Spinal cord (tissue), 9 donors: ENCODE measurements at regions not wholly inside any gene's neighbourhood (a gene's known extent, or its start where the extent isn't known, plus 50 kb on each side); places are given as distances from the start of the nearest gene placed in this dataset.

Source experiments
- DNase-seq, 6 donors: peaks; one replicate each; pipeline versions ENCODE4 v3.0.0 to v3.0.0-alpha.2; 2013 to 2015; ENCODE audit warnings: low spot score in 6 of 6, low read depth in 4 of 6
- H3K27ac ChIP-seq: one replicate; pipeline ENCODE4 v1.5.1; 2013; ENCODE audit warnings: low read depth, low read length, control low read depth
- H3K27me3 ChIP-seq: one replicate; pipeline ENCODE4 v1.6.1; 2013; ENCODE audit warnings: low read length; ENCODE audit not compliant: control insufficient read depth, insufficient read depth
- H3K36me3 ChIP-seq: one replicate; pipeline ENCODE4 v1.6.1; 2013; ENCODE audit warnings: low read length; ENCODE audit not compliant: control insufficient read depth, insufficient read depth
- H3K4me1 ChIP-seq: one replicate; pipeline ENCODE4 v1.6.1; 2013; ENCODE audit warnings: low read length; ENCODE audit not compliant: control insufficient read depth, insufficient read depth
- H3K4me3 ChIP-seq: one replicate; pipeline ENCODE4 v1.5.1; 2013; ENCODE audit warnings: low read depth, low read length, control low read depth
- H3K9me3 ChIP-seq: one replicate; pipeline ENCODE4 v1.6.1; 2013; ENCODE audit warnings: low read length; ENCODE audit not compliant: control insufficient read depth, insufficient read depth
- WGBS: methylation state at CpG from one replicate; pipeline ENCODE4 v1.1.5; 2013; ENCODE audit warnings: missing lambda C conversion rate; ENCODE audit not compliant: insufficient coverage; 5-methylcytosine and 5-hydroxymethylcytosine counted together
- donor health status: healthy.

DNA sequence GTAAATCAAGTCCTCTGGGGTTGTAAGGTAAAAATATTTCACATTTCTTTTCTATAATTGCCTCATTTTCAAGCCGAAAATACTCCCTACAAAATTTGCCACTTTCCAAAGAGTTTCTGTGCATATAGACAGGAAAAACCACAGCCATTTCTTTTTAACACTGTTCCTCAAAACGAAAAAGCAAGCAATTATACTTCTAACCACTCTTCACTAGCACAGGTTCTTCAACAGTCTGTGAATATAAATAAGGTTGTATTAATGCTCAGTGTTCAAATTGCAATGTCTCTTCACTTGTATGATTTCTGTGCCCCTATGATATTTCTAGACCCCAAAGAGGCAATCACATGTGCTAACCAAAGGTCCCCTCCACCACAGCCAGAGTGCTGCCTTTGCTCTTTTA lies 206.0 kb downstream of the SIM1 start:
- 83% methylated on average over 1 of the region's 2 CpGs for WGBS
- Histone ChIP-seq H3K27me3 (no peaks in the 10 kb centered on the region), H3K36me3 (no peaks in the 10 kb centered on the region), H3K27ac (no peak overlapping the region), H3K4me1 (no peaks in the 10 kb centered on the region), H3K9me3 (no peaks in the 10 kb centered on the region), H3K4me3 (no peak overlapping the region)
- peak in 1 of 6 donors; percentile 4 for DNase-seq

DNA sequence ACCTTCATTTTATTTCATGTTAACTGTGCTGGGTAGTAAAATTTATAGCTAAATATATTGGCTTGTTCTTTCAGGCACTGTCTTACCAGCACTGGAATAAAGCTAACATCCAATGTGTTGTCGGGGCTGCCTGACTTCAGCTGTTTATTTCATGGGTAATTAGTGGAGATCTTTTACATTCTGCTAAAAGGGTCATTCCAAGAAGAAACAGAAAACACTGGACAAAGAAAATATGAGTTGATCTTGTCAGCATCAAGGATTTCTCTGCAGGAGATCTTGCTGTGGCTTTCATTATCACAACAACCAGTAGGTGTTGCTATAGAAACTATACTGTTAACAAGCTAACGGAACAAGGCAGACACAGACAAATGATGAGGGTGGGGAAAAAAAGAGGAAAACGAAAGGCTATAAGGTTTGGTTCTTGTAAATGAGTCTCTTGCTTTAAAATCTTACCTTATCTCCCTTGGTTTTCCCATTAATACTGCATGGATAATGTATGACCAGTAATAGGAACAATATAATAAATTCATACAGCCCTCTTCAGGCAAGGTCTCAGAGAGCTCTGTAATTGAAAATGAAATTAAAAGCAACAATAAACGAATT lies 206.8 kb downstream of the SIM1 start:
- no CpG with 5 or more reads among the region's 4 CpGs for WGBS
- Histone ChIP-seq H3K27me3 (no peaks in the 10 kb centered on the region), H3K36me3 (no peaks in the 10 kb centered on the region), H3K9me3 (no peaks in the 10 kb centered on the region), H3K4me3 (no peak overlapping the region), H3K27ac (no peak overlapping the region), H3K4me1 (no peaks in the 10 kb centered on the region)
- DNase-seq = peak in 5 of 6 donors; percentile 13 to 91 (median 40)

DNA sequence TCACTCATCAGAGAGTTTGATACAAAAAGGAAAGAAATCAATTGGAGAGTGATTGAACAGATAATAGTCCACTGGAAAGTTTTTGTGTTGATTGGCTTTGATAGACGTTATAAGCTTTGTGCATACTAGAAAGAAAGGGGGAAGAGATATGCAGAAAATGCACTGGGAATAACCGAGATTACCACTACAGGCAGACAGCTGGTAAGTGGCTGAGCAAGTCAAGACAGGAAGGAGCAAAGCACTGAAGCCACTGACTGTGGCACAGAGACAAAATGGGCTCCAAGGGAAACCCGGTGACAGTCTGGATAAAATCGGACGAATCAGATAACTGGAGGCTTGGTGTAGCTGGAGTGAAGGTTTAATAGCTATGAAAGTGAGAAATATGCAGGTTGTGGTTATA lies 209.0 kb downstream of the SIM1 start:
- WGBS = 83% methylated on average over 5 of the region's 5 CpGs
- H3K27ac ChIP-seq = no peak overlapping the region
- H3K36me3 ChIP-seq = no peaks in the 10 kb centered on the region
- no peaks in the 10 kb centered on the region for H3K9me3 ChIP-seq
- H3K4me3 ChIP-seq = no peak overlapping the region
- H3K27me3 ChIP-seq = no peaks in the 10 kb centered on the region
- no peaks in the 10 kb centered on the region for H3K4me1 ChIP-seq
- DNase-seq = no peak

DNA sequence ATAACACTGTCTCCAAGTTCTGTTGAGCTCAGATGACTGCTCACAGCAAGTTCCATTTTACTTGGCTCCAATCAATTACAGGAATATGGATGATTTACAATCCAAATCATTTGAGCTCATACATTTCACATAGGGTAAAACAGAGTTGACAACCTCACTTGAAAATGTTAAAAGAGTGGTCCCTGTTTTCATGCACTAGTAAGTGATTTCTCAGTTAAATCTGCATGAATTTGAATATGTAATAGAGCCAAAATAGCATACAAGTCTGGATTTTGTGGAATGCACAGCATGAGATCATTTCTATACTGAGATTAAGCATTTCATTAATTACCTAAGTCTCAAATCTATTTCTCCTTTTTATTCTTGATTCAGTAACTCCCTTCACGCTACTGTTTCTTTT lies 217.6 kb downstream of the SIM1 start:
- peak overlapping the region; percentile 25 for H3K27ac ChIP-seq
- H3K4me3 ChIP-seq = no peak overlapping the region
- no peaks in the 10 kb centered on the region for H3K9me3 ChIP-seq
- no peaks in the 10 kb centered on the region for H3K4me1 ChIP-seq
- peak in 1 of 6 donors; percentile 46 for DNase-seq
- WGBS = no CpG with 5 or more reads among the region's 1 CpG
- no peaks in the 10 kb centered on the region for H3K27me3 ChIP-seq
- no peaks in the 10 kb centered on the region for H3K36me3 ChIP-seq

DNA sequence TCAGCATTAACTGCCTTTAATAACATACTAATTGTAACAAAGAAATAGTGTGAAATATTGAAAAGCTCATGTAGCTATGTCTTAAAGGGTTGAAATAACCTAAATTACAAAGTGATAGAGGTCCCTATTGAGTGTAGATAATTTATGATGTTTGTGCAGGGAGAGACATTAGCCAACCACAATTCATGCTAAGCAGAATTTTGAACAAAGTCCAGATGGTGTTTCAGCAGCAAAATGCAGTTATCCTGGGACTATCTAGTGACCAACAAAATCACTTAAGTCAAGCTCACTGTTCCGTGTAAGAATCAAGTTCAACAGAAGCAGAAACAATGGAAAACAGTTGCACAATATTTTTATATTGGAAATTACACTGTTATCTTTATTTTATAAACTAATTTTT lies 218.5 kb downstream of the SIM1 start:
- no peak overlapping the region for H3K27ac ChIP-seq
- DNase-seq = peak in 1 of 6 donors; percentile 18
- WGBS = no CpG with 5 or more reads among the region's 1 CpG
- no peak overlapping the region for H3K4me3 ChIP-seq
- H3K9me3 ChIP-seq = no peaks in the 10 kb centered on the region
- H3K27me3 ChIP-seq = no peaks in the 10 kb centered on the region
- H3K4me1 ChIP-seq = no peaks in the 10 kb centered on the region
- no peaks in the 10 kb centered on the region for H3K36me3 ChIP-seq

DNA sequence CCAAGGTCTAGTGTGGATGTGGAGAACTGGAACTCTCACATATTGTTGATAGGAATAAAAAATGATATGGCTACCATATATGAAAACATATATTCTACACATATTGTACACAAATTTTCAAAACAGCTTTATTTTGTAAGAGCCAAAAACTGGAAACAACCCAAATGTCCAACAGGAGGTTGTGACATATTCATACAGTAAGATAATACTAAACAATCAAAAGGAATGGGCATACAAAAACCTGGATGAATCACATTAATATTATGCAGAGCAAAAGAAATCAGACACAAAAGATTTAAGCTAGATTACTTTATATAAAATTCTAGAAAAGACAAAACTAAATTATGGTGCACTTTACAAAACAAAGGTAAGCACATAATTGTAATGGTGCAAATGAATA lies 223.9 kb downstream of the SIM1 start:
- DNase-seq = no peak
- Histone ChIP-seq H3K4me3 (no peak overlapping the region), H3K27ac (no peak overlapping the region), H3K27me3 (no peaks in the 10 kb centered on the region), H3K9me3 (no peaks in the 10 kb centered on the region), H3K36me3 (no peaks in the 10 kb centered on the region), H3K4me1 (no peaks in the 10 kb centered on the region)

DNA sequence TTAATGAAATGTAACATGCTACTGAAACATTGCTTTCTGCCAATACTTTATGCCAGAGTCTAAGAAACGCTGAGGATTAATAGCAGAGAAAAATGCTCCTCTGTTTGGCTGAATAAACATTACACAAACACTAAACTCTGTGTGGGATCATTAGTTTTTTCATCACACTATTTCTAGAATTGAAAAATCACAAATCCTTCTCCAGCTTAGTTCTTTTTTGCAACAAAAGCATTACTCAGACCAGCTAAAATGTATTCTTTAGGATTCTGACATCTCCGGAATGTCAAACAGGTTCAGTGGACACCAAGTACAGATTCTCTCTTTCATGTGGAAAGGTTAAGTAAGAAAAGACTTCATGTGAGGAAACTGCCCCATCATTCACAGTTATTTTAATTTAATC lies 226.9 kb downstream of the SIM1 start:
- no peak overlapping the region for H3K4me3 ChIP-seq
- H3K27me3 ChIP-seq = peaks cover 3% of the 10 kb centered on the region
- H3K9me3 ChIP-seq = no peaks in the 10 kb centered on the region
- DNase-seq = peak in 1 of 6 donors; percentile 17
- no peaks in the 10 kb centered on the region for H3K36me3 ChIP-seq
- WGBS = no CpG with 5 or more reads among the region's 2 CpGs
- H3K4me1 ChIP-seq = no peaks in the 10 kb centered on the region
- no peak overlapping the region for H3K27ac ChIP-seq

DNA sequence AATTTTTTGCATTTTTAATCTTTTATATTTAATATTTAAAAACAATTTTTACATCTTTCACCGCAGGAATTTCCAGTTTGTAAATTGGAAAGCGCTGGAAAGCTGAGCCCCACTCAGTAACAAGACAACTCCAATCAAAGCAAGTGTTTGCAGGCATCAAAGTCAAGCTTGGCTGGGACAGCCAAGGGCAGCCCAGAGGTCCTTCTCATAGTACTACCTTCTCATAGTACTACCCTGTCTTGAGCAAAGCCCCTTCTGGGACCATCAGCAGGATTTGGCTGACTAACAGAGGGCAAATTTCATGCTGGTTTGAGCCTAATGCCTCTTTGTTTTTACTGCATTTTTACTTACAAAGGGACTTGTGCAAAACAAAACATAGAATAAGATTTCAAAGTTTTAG lies 228.3 kb downstream of the SIM1 start:
- H3K4me1 ChIP-seq = no peaks in the 10 kb centered on the region
- no peaks in the 10 kb centered on the region for H3K9me3 ChIP-seq
- WGBS = 96% methylated on average over 2 of the region's 2 CpGs
- H3K27me3 ChIP-seq = peaks cover 3% of the 10 kb centered on the region
- H3K36me3 ChIP-seq = no peaks in the 10 kb centered on the region
- no peak overlapping the region for H3K27ac ChIP-seq
- H3K4me3 ChIP-seq = no peak overlapping the region
- no peak for DNase-seq

DNA sequence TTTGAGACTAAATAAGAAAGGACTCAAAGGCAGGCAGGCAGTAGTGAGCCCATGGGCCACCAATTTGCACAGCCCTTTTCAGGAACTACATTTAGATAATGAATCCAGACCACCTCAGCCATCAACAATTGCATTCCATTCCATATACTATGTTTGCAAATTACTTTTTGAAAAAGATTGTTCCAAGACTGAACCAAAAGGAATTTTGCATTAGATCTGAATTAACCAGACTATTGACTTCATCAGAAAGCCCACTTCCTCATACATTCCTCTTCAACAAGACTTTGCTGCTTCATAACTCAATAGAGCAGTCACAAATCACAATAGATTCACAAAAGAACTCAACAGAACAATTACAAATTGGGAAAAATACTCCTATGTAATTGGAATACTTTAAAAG lies 229.1 kb downstream of the SIM1 start:
- Histone ChIP-seq H3K27me3 (peaks cover 3% of the 10 kb centered on the region), H3K4me1 (no peaks in the 10 kb centered on the region), H3K4me3 (no peak overlapping the region), H3K27ac (no peak overlapping the region), H3K36me3 (no peaks in the 10 kb centered on the region), H3K9me3 (no peaks in the 10 kb centered on the region)
- DNase-seq = no peak

DNA sequence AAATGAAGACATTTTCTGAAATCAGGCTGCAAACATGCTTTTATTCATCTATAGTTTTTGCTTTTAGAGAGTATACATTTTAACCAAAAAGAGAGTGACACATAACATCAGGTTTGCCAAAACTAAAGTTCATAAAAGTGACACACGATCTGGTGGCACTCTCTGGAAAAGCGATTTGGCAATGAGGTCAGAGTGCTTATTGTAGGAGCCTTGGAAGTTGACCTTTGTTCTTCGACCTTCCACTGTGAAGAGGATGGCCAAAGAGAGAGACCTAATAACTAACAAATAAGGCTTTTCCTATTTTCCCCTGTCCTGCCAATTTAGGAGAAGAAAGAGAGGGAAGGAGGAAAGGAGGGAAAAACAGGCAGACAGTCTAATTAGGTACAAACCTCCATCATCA lies 230.1 kb downstream of the SIM1 start:
- WGBS = 69% methylated on average over 2 of the region's 3 CpGs
- DNase-seq = no peak
- H3K4me3 ChIP-seq = no peak overlapping the region

More for the DNA sequence above, 230.1 kb downstream of the SIM1 start:
- no peaks in the 10 kb centered on the region for H3K9me3 ChIP-seq
- H3K4me1 ChIP-seq = no peaks in the 10 kb centered on the region
- H3K27me3 ChIP-seq = peaks cover 3% of the 10 kb centered on the region
- no peak overlapping the region for H3K27ac ChIP-seq
- no peaks in the 10 kb centered on the region for H3K36me3 ChIP-seq
